ENCODE measurements at regions not wholly inside any gene's neighbourhood (a gene's known extent, or its start where the extent isn't known, plus 50 kb on each side); places are given as distances from the start of the nearest gene placed in this dataset.

DNA sequence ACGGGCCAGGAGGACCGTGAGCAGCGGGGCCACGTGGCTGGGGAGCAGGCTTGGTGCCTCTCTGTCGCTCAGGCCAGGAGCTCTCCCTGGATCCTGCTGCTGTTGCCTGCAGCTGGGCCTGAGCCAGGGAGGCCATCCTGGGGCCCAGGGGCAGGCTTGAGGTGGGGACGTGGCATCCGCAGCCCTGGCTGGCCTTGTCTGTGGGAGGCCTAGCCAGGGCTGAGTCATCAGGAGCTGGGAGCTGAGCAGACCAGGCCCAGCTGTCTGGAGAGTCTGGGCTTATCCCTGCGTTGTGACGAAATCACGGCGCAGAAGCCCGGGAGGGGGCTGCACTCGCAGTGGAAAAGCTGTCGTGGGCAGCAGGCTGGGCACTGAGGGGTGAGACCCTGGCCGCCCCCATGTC, 138.8 kb upstream of the COL5A1 start:
- H3K27ac ChIP-seq (ENCODE audit: insufficient read depth in 1 of 2, low read depth in 1 of 2, low read length in 2 of 2, poor library complexity in 1 of 2, severe bottlenecking in 2 of 2): no peak overlapping the region
- CTCF ChIA-PET: interaction anchor here (0.7 to 0.9 kb wide), 2 partner anchors 14 to 18 kb away, joined by 3 read pairs; no protein-coding TSS in a partner anchor
- H3K4me3 ChIP-seq (ENCODE audit: control insufficient read depth in 1 of 7, extremely low read depth in 1 of 7, insufficient read depth in 4 of 7, low read depth in 2 of 7, low read length in 6 of 7): no peak overlapping the region
- 98% methylated on average over 13 of the region's 15 CpGs for WGBS (ENCODE audit: insufficient coverage)
- POLR2A ChIA-PET: interaction anchor here (0.6 kb wide), 1 partner anchor 8 kb away, joined by 4 read pairs; no protein-coding TSS in a partner anchor
- H3K9me3 ChIP-seq (ENCODE audit: control extremely low read depth in 1 of 5, control insufficient read depth in 4 of 5, insufficient read depth in 2 of 5, low read depth in 1 of 5, low read length in 4 of 5): no peaks in the 10 kb centered on the region
- peaks cover 0 to 14% (median 8%) of the 10 kb centered on the region in 4 experiments for H3K4me1 ChIP-seq (ENCODE audit: control extremely low read depth in 1 of 4, control insufficient read depth in 4 of 4, insufficient read depth in 4 of 4, low read length in 3 of 4)
- H3K36me3 ChIP-seq (ENCODE audit: control insufficient read depth in 4 of 4, insufficient read depth in 4 of 4, low read length in 3 of 4): no peaks in the 10 kb centered on the region
- peak in 1 of 3 donors; percentile 14 for DNase-seq
- H3K27me3 ChIP-seq (replicated peaks in 2 of 5; ENCODE audit: control insufficient read depth in 4 of 5, insufficient read depth in 5 of 5, low read length in 4 of 5): peaks cover 0 to 32% (median 13%) of the 10 kb centered on the region in 5 experiments

DNA sequence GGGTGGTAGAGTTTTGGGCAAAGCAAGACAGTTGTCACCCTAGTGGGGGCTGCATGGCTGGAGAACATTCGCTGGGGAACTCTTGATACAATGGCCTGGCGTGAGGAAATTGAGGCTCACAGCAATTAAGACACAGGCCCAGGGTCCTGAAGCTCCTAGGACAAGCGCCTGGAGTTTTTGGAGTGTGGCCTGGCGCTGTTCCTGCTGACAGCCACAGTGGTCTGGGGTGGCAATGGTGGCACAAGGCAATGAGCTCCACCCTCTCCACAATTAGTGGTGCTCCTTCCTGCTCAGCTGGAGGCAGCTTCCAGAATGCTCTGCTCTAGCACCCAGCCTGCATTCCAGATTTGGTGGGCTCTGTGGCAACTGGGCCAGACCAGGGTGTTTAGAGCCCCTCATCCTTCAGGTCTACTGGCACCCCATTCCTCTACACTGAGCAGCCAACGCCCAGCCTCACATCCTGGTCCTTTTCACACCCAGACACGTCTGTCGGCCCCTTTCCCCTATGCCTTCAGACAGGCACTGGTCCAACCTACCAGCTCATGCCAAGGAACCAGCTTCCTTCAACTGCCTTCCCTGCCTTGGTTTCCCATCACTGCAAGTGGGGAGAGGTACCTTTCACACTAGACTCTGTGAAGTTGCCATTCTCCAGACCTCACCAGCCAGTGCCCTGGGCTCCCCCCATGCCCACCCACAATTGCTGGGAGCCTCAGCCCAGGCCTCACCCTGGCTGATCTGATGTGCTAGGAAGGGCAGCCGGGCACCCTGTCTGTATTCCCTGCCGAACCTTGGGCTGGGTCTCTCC, 138.1 kb upstream of the COL5A1 start:
- DNase-seq: no peak
- H3K9me3 ChIP-seq (ENCODE audit: control extremely low read depth in 1 of 5, control insufficient read depth in 4 of 5, insufficient read depth in 2 of 5, low read depth in 1 of 5, low read length in 4 of 5): no peaks in the 10 kb centered on the region
- peaks cover 0 to 32% (median 13%) of the 10 kb centered on the region in 5 experiments for H3K27me3 ChIP-seq (replicated peaks in 2 of 5; ENCODE audit: control insufficient read depth in 4 of 5, insufficient read depth in 5 of 5, low read length in 4 of 5)
- ChIA-PET POLR2A (no interaction called here), CTCF (interaction anchor here (0.5 to 1.0 kb wide), 3 partner anchors 15 to 55 kb away, joined by 3 read pairs; no protein-coding TSS in a partner anchor)
- H3K4me3 ChIP-seq (ENCODE audit: control insufficient read depth in 1 of 7, extremely low read depth in 1 of 7, insufficient read depth in 4 of 7, low read depth in 2 of 7, low read length in 6 of 7): no peak overlapping the region
- WGBS (ENCODE audit: insufficient coverage): 90% methylated on average over 9 of the region's 9 CpGs
- peaks cover 0 to 14% (median 8%) of the 10 kb centered on the region in 4 experiments for H3K4me1 ChIP-seq (ENCODE audit: control extremely low read depth in 1 of 4, control insufficient read depth in 4 of 4, insufficient read depth in 4 of 4, low read length in 3 of 4)
- no peak overlapping the region for H3K27ac ChIP-seq (ENCODE audit: insufficient read depth in 1 of 2, low read depth in 1 of 2, low read length in 2 of 2, poor library complexity in 1 of 2, severe bottlenecking in 2 of 2)
- H3K36me3 ChIP-seq (ENCODE audit: control insufficient read depth in 4 of 4, insufficient read depth in 4 of 4, low read length in 3 of 4): no peaks in the 10 kb centered on the region

GRCh38 chr9:134504106-134504385, 137.6 kb upstream of the COL5A1 start:
- H3K9me3 ChIP-seq (ENCODE audit: control extremely low read depth in 1 of 5, control insufficient read depth in 4 of 5, insufficient read depth in 2 of 5, low read depth in 1 of 5, low read length in 4 of 5): no peaks in the 10 kb centered on the region
- no peak for DNase-seq
- 97% methylated on average over 7 of the region's 7 CpGs for WGBS (ENCODE audit: insufficient coverage)
- no peak overlapping the region for H3K27ac ChIP-seq (ENCODE audit: insufficient read depth in 1 of 2, low read depth in 1 of 2, low read length in 2 of 2, poor library complexity in 1 of 2, severe bottlenecking in 2 of 2)
- peaks cover 0 to 32% (median 13%) of the 10 kb centered on the region in 5 experiments for H3K27me3 ChIP-seq (replicated peaks in 2 of 5; ENCODE audit: control insufficient read depth in 4 of 5, insufficient read depth in 5 of 5, low read length in 4 of 5)
- ChIA-PET CTCF (interaction anchor here (1.0 kb wide), 1 partner anchor 54 kb away, joined by 3 read pairs; no protein-coding TSS in a partner anchor), POLR2A (no interaction called here)
- no peak overlapping the region for H3K4me3 ChIP-seq (ENCODE audit: control insufficient read depth in 1 of 7, extremely low read depth in 1 of 7, insufficient read depth in 4 of 7, low read depth in 2 of 7, low read length in 6 of 7)
- peaks cover 2 to 18% (median 11%) of the 10 kb centered on the region in 4 experiments for H3K4me1 ChIP-seq (ENCODE audit: control extremely low read depth in 1 of 4, control insufficient read depth in 4 of 4, insufficient read depth in 4 of 4, low read length in 3 of 4)
- no peaks in the 10 kb centered on the region for H3K36me3 ChIP-seq (ENCODE audit: control insufficient read depth in 4 of 4, insufficient read depth in 4 of 4, low read length in 3 of 4)

DNA sequence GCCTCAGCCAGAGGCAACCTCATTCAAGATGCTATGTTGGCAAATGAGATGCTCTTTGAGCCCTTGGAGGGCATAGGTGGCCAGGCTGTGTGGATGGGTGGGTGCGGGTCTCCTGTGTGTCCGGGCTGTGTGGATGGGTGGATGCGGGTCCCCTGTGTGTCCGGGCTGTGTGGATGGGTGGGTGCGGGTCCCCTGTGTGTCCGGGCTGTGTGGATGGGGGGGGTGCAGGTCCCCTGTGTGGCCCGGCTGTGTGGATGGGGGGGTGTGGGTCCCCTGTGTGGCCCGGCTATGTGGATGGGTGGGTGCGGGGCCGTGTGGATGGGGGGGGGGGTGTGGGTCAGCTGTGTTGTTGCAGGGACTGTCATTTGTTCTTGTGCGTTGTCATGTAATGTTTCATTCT, 136.6 kb upstream of the COL5A1 start:
- ChIA-PET POLR2A (no interaction called here), CTCF (no interaction called here)
- DNase-seq: no peak
- Histone ChIP-seq H3K36me3 (ENCODE audit: control insufficient read depth in 4 of 4, insufficient read depth in 4 of 4, low read length in 3 of 4) (no peaks in the 10 kb centered on the region), H3K27me3 (replicated peaks in 2 of 5; ENCODE audit: control insufficient read depth in 4 of 5, insufficient read depth in 5 of 5, low read length in 4 of 5) (peaks cover 0 to 30% (median 13%) of the 10 kb centered on the region in 5 experiments), H3K27ac (ENCODE audit: insufficient read depth in 1 of 2, low read depth in 1 of 2, low read length in 2 of 2, poor library complexity in 1 of 2, severe bottlenecking in 2 of 2) (no peak overlapping the region), H3K4me1 (ENCODE audit: control extremely low read depth in 1 of 4, control insufficient read depth in 4 of 4, insufficient read depth in 4 of 4, low read length in 3 of 4) (peaks cover 4 to 28% (median 14%) of the 10 kb centered on the region in 4 experiments), H3K4me3 (ENCODE audit: control insufficient read depth in 1 of 7, extremely low read depth in 1 of 7, insufficient read depth in 4 of 7, low read depth in 2 of 7, low read length in 6 of 7) (no peak overlapping the region), H3K9me3 (ENCODE audit: control extremely low read depth in 1 of 5, control insufficient read depth in 4 of 5, insufficient read depth in 2 of 5, low read depth in 1 of 5, low read length in 4 of 5) (no peaks in the 10 kb centered on the region)
- WGBS (ENCODE audit: insufficient coverage): no CpG with 5 or more reads among the region's 11 CpGs

- H3K27me3 ChIP-seq (replicated peaks in 2 of 5; ENCODE audit: control insufficient read depth in 4 of 5, insufficient read depth in 5 of 5, low read length in 4 of 5): no peaks in the 10 kb centered on the region
- H3K4me3 ChIP-seq (ENCODE audit: control insufficient read depth in 1 of 7, extremely low read depth in 1 of 7, insufficient read depth in 4 of 7, low read depth in 2 of 7, low read length in 6 of 7): peak overlapping the region in 1 of 7 experiments; percentile 30
- ChIA-PET POLR2A (no interaction called here), CTCF (no interaction called here)
- no peaks in the 10 kb centered on the region for H3K36me3 ChIP-seq (ENCODE audit: control insufficient read depth in 4 of 4, insufficient read depth in 4 of 4, low read length in 3 of 4)
- no CpG with 5 or more reads among the region's 3 CpGs for WGBS (ENCODE audit: insufficient coverage)
- no peak overlapping the region for H3K27ac ChIP-seq (ENCODE audit: insufficient read depth in 1 of 2, low read depth in 1 of 2, low read length in 2 of 2, poor library complexity in 1 of 2, severe bottlenecking in 2 of 2)
- DNase-seq: peak; percentile 30 to 76 (median 60)
- no peaks in the 10 kb centered on the region for H3K9me3 ChIP-seq (ENCODE audit: control extremely low read depth in 1 of 5, control insufficient read depth in 4 of 5, insufficient read depth in 2 of 5, low read depth in 1 of 5, low read length in 4 of 5)
- peaks cover 4 to 17% (median 8%) of the 10 kb centered on the region in 4 experiments for H3K4me1 ChIP-seq (ENCODE audit: control extremely low read depth in 1 of 4, control insufficient read depth in 4 of 4, insufficient read depth in 4 of 4, low read length in 3 of 4)
Measured at GRCh38 chr9:134509281-134509680, 132.3 kb upstream of the COL5A1 start.

- POLR2A ChIA-PET: no interaction called here
- 100% methylated on average over 1 of the region's 2 CpGs for WGBS (ENCODE audit: insufficient coverage)
- DNase-seq: no peak
- H3K36me3 ChIP-seq (ENCODE audit: control insufficient read depth in 4 of 4, insufficient read depth in 4 of 4, low read length in 3 of 4): no peaks in the 10 kb centered on the region
- H3K9me3 ChIP-seq (ENCODE audit: control extremely low read depth in 1 of 5, control insufficient read depth in 4 of 5, insufficient read depth in 2 of 5, low read depth in 1 of 5, low read length in 4 of 5): no peaks in the 10 kb centered on the region
- CTCF ChIA-PET: no interaction called here
- H3K27ac ChIP-seq (ENCODE audit: insufficient read depth in 1 of 2, low read depth in 1 of 2, low read length in 2 of 2, poor library complexity in 1 of 2, severe bottlenecking in 2 of 2): no peak overlapping the region
- no peaks in the 10 kb centered on the region for H3K27me3 ChIP-seq (replicated peaks in 2 of 5; ENCODE audit: control insufficient read depth in 4 of 5, insufficient read depth in 5 of 5, low read length in 4 of 5)
- peak overlapping the region in 1 of 7 experiments; percentile 30 for H3K4me3 ChIP-seq (ENCODE audit: control insufficient read depth in 1 of 7, extremely low read depth in 1 of 7, insufficient read depth in 4 of 7, low read depth in 2 of 7, low read length in 6 of 7)
- H3K4me1 ChIP-seq (ENCODE audit: control extremely low read depth in 1 of 4, control insufficient read depth in 4 of 4, insufficient read depth in 4 of 4, low read length in 3 of 4): peaks cover 4 to 17% (median 9%) of the 10 kb centered on the region in 4 experiments
Measured at GRCh38 chr9:134509817-134510216, 131.8 kb upstream of the COL5A1 start.

- DNase-seq: no peak
- CTCF ChIA-PET: no interaction called here
Measured at GRCh38 chr9:134514503-134514902, 127.1 kb upstream of the COL5A1 start.

More at GRCh38 chr9:134514503-134514902, 127.1 kb upstream of the COL5A1 start:
- no peaks in the 10 kb centered on the region for H3K9me3 ChIP-seq (ENCODE audit: control extremely low read depth in 1 of 5, control insufficient read depth in 4 of 5, insufficient read depth in 2 of 5, low read depth in 1 of 5, low read length in 4 of 5)
- H3K27me3 ChIP-seq (replicated peaks in 2 of 5; ENCODE audit: control insufficient read depth in 4 of 5, insufficient read depth in 5 of 5, low read length in 4 of 5): no peaks in the 10 kb centered on the region
- peaks cover 0 to 15% (median 6%) of the 10 kb centered on the region in 4 experiments for H3K4me1 ChIP-seq (ENCODE audit: control extremely low read depth in 1 of 4, control insufficient read depth in 4 of 4, insufficient read depth in 4 of 4, low read length in 3 of 4)
- no peak overlapping the region for H3K27ac ChIP-seq (ENCODE audit: insufficient read depth in 1 of 2, low read depth in 1 of 2, low read length in 2 of 2, poor library complexity in 1 of 2, severe bottlenecking in 2 of 2)
- POLR2A ChIA-PET: no interaction called here
- no peaks in the 10 kb centered on the region for H3K36me3 ChIP-seq (ENCODE audit: control insufficient read depth in 4 of 4, insufficient read depth in 4 of 4, low read length in 3 of 4)
- no peak overlapping the region for H3K4me3 ChIP-seq (ENCODE audit: control insufficient read depth in 1 of 7, extremely low read depth in 1 of 7, insufficient read depth in 4 of 7, low read depth in 2 of 7, low read length in 6 of 7)
- WGBS (ENCODE audit: insufficient coverage): 97% methylated on average over 8 of the region's 8 CpGs
